Brain microvascular endothelial cell (primary cell): ENCODE measurements at regions not wholly inside any gene's neighbourhood (a gene's known extent, or its start where the extent isn't known, plus 50 kb on each side); places are given as distances from the start of the nearest gene placed in this dataset.

Source experiments
- DNase-seq: peaks from one replicate; pipeline ENCODE4 v3.0.0-alpha.2; 2020
- H3K27ac ChIP-seq: fragments of 250-450 bp; sonication (Bioruptor Pico); 2 replicates; pipeline ENCODE4 v1.5.1; 2020; ENCODE audit warnings: mild to moderate bottlenecking, moderate library complexity
- H3K27me3 ChIP-seq: fragments of 250-450 bp; sonication (Bioruptor Pico); replicated peaks from 2 replicates; pipeline ENCODE4 v1.5.1; 2020; ENCODE audit warnings: mild to moderate bottlenecking
- H3K36me3 ChIP-seq: fragments of 250-450 bp; sonication (Bioruptor Pico); replicated peaks from 2 replicates; pipeline ENCODE4 v1.5.1; 2020; ENCODE audit warnings: mild to moderate bottlenecking
- H3K4me3 ChIP-seq: 2 replicates; pipeline ENCODE4 v1.5.1; 2011; ENCODE audit warnings: low read depth, mild to moderate bottlenecking, control low read depth, low read length, moderate library complexity
- CTCF ChIP-seq: IDR thresholded peaks from 2 replicates; pipeline ENCODE4 v1.5.1; 2011; ENCODE audit warnings: low read depth, mild to moderate bottlenecking, moderate library complexity, low read length, control low read depth, inconsistent platforms; ENCODE audit errors: missing control alignments
- in situ Hi-C: cut with HindIII; loops from 2 replicates; pipeline ENCODE4 v1.10.0; 2017; ENCODE audit warnings: low sequenced_read_pairs, low pct_ligation_motif_present

GRCh38 chr5:128772356-128772755, 192.9 kb upstream of the SLC27A6 start:
- TF ChIP-seq CTCF: no peak
- in situ Hi-C loops: no loop called here
- no peaks in the 10 kb centered on the region for H3K27me3 ChIP-seq
- no peak for DNase-seq
- H3K4me3 ChIP-seq: no peak overlapping the region
- no peak overlapping the region for H3K27ac ChIP-seq
- H3K36me3 ChIP-seq: no peaks in the 10 kb centered on the region

- H3K27ac ChIP-seq: no peak overlapping the region
- peak; percentile 16 for DNase-seq
- in situ Hi-C loops: no loop called here
- H3K27me3 ChIP-seq: no peaks in the 10 kb centered on the region
- no peak overlapping the region for H3K4me3 ChIP-seq
- TF ChIP-seq CTCF: no peak
- H3K36me3 ChIP-seq: no peaks in the 10 kb centered on the region
These were observed 191.9 kb upstream of the SLC27A6 start for GRCh38 chr5:128773378-128773777.

- H3K27ac ChIP-seq: no peak overlapping the region
- peak; percentile 85 for DNase-seq
- H3K4me3 ChIP-seq: no peak overlapping the region
- no peak for TF ChIP-seq CTCF
- in situ Hi-C loops: no loop called here
- no peaks in the 10 kb centered on the region for H3K36me3 ChIP-seq
- no peaks in the 10 kb centered on the region for H3K27me3 ChIP-seq
These were observed 190.7 kb upstream of the SLC27A6 start for GRCh38 chr5:128774605-128775004.

- Histone ChIP-seq H3K27me3 (no peaks in the 10 kb centered on the region), H3K27ac (no peak overlapping the region), H3K36me3 (no peaks in the 10 kb centered on the region), H3K4me3 (no peak overlapping the region)
- no peak for TF ChIP-seq CTCF
- no peak for DNase-seq
- in situ Hi-C loops: no loop called here
These were observed 189.7 kb upstream of the SLC27A6 start for GRCh38 chr5:128775558-128775957.

GRCh38 chr5:128777052-128777451, 188.2 kb upstream of the SLC27A6 start:
- no peak for DNase-seq
- H3K36me3 ChIP-seq: no peaks in the 10 kb centered on the region
- no peak overlapping the region for H3K4me3 ChIP-seq
- no peak overlapping the region for H3K27ac ChIP-seq
- no peak for TF ChIP-seq CTCF
- no peaks in the 10 kb centered on the region for H3K27me3 ChIP-seq
- in situ Hi-C loops: no loop called here

GRCh38 chr5:128778474-128778873, 186.8 kb upstream of the SLC27A6 start:
- Histone ChIP-seq H3K4me3 (no peak overlapping the region), H3K27ac (no peak overlapping the region), H3K36me3 (no peaks in the 10 kb centered on the region), H3K27me3 (no peaks in the 10 kb centered on the region)
- TF ChIP-seq CTCF: no peak
- DNase-seq: peak; percentile 34
- in situ Hi-C loops: no loop called here
